ENCODE measurements at regions not wholly inside any gene's neighbourhood (a gene's known extent, or its start where the extent isn't known, plus 50 kb on each side); places are given as distances from the start of the nearest gene placed in this dataset.
"Not testable (repeated sequence)": the region's sequence is repeated elsewhere in the genome, so short reads cannot be mapped to it uniquely, and the experiment has no call there.

- intact Hi-C loops (cut with micrococcal nuclease): no loop called here
Measured at GRCh38 chr17:71572343-71572742, 548.5 kb upstream of the SOX9 start.

DNA sequence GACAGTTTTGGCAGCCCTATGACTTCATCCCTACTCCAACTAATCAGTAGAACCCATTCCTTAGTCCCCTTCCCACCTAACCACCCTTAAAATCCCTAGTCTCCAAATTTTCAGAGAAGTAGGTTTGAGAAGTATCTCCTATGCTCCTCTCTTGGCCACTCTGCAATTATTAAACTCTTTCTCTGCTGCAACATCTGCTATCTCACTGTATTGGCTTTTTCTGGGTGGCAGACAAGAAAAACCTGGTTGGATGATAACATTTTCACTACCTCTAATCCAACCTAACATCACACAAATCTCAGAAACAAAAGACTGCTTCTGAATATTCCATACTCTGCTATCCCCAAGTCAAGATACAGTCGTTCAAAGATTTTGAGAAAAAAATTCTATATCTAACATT lies 542.4 kb upstream of the SOX9 start:
- intact Hi-C loops (cut with micrococcal nuclease): no loop called here

- intact Hi-C loops (cut with micrococcal nuclease): no loop called here
Measured at GRCh38 chr17:71580220-71580619, 540.6 kb upstream of the SOX9 start.

DNA sequence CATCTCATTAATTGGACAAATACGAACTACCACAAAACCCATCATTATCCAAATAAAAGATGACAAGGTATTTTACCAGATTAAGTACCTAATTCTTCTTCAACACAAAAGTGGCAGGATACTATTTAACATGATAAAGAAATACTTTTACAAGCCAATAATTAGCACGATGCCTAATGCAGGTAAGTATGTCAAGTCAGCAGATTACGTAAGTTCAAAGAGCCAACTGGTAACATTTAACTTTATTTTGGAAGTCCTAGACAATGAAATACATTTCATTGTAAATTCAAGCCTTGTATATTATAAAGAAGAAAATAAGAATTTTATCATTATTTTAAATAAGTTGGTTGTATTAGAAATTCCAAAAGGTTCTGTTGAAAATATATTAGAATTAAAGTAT lies 535.3 kb upstream of the SOX9 start:
- intact Hi-C loops (cut with micrococcal nuclease): no loop called here

DNA sequence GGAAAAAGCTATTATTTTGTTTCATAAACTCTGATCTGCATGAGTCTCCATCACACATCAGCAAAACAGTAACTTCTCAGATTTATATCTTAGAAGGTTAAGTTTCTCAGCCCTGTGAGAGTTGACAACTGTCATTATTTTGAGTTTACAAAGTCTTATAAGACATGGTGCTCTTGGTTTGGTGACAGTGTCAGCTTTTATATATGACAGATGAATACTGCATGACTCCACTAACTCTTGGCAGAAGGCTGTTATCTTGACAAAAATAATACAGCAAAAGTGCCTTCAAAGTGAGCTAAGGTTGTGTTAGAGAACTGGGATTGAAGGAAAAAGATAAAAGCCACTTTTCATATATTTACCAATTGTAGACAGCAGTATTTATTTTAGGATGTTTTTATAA lies 528.4 kb upstream of the SOX9 start:
- intact Hi-C loops (cut with micrococcal nuclease): no loop called here

DNA sequence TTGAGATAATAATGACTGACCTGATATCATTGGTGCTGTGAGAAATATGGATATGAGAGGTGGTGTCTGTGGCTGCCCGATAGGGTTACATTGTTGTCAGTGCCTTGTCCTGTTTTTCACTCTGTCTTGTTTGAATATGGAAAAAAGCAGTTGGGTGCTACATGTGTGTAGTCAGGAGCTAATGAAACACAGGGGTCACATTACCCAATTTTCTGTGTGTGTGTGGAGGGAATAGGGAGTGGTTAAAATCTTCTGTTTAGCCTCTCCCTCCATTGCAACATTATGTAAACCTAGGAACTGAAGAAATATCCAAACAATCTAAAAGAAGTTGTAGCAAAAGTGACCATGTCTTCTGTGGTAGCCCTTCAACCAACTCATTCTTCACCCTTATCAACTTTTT lies 527.7 kb upstream of the SOX9 start:
- intact Hi-C loops (cut with micrococcal nuclease): no loop called here

DNA sequence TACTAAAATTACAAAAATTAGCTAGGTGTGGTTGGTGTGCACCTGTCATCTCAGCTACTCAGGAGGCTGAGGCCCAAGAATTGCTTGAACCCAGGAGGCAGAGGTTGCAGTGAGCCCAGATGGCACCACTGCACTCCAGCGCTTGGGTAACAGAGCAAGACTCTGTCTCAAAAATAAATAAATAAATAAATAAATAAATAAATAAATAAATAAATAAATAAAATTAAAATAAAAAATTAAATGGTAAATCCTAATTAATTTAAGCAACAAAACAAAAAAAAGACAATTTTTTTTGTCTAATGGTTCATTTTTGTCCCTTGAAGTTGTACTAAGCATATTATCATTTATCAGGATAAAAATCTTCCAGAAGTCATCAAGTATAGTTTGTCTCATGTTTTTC lies 521.2 kb upstream of the SOX9 start:
- intact Hi-C loops (cut with micrococcal nuclease): not testable (repeated sequence)

DNA sequence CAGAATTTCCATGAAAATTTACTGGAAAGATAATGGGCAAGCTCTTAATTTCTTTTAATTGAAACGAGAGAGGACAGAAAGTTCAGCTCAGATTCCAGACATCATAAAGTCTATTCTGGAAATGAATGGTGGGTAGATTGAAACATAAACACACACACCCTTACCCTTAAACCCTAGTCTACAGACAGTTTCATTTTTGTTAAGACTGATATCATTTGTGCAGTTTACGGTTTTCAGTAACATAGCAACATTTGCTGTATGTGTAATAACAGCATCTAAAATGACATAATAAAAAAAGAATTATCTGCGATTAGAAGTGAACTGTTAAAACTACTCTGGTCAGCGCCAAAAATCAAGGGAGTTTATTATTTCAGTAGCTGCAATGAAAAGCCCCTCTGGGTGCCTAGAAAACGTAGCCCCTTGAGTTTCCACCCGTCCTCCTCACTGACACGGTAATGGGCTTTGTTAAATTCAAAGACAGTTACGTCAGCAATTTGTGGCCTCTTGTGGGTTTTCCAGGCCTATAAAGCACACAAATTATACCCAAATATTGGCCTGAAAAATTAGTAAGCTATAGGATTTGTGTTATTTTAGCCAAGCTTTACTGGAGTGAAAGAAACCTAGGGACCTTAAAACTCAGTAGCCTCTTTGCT lies 520.6 kb upstream of the SOX9 start:
- intact Hi-C loops (cut with micrococcal nuclease): no loop called here

DNA sequence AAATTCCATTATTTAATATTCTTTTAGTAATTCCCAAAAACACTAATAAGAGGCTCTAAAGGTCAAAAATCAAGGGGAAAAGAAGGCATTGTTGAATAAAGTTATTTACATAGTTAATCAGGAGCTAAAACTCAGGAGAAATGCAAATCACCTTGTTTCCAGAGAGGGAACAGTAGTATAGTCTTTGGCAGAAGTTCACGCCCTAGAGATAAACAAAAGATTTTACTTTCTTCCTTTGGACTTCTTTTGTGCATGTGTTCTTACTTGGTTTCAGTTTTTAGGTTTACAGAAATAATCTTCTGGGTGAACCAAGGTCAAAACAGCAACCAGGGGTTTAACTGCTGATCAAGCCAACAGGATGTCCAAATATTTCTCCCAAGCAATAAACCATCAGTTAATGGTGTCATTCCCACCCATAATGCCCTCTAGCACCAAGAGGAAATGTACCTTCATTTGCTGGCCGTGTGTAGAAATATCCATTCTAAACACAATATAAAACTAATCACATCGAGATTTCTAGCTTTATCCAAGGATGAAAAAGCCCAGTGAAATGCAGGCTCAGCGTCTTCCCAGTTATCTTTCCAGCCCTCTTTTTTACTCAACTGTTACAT lies 518.8 kb upstream of the SOX9 start:
- intact Hi-C loops (cut with micrococcal nuclease): no loop called here

- intact Hi-C loops (cut with micrococcal nuclease): no loop called here
Measured at GRCh38 chr17:71613996-71614395, 506.8 kb upstream of the SOX9 start.

DNA sequence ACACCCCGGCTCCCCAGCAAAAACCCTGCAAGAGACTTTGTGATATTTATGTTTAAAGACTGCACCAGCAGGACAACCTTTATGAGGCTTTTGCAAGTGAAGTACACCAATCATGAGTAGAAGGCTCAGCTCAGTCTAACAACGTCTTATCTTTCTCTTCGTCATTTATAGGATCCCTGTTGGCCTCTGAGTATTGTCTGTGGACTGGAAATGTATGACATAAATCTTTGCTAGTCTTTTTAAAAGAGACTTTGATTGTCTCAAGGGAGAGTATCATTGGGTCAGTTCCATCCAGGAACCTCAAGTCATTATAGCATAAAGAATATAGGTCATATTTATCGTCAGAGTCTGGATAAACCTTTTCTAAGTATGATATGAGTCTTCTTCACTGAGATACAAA lies 505.0 kb upstream of the SOX9 start:
- intact Hi-C loops (cut with micrococcal nuclease): no loop called here

DNA sequence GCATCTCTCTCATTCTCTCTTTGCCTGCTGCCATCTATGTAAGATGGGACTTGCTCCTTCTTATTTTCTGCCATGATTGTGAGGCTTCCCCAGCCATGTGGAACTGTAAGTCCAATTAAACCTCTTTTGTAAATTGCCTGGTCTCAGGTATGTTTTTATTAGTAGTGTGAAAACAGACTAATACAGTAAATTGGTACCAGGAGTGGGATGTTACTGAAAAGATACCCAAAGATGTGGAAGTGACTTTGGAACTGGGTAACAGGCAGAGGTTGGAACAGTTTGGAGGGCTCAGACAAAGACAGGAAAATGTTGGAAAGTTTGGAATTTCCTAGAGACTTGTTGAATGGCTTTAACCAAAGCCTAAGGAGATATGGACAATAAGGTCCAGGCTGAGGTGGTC lies 503.1 kb upstream of the SOX9 start:
- intact Hi-C loops (cut with micrococcal nuclease): not testable (repeated sequence)

GRCh38 chr17:71625330-71625729 lies 495.5 kb upstream of the SOX9 start:
- intact Hi-C loops (cut with micrococcal nuclease): no loop called here

- intact Hi-C loops (cut with micrococcal nuclease): no loop called here
Measured at GRCh38 chr17:71628306-71628705, 492.5 kb upstream of the SOX9 start.

GRCh38 chr17:71631483-71631882 lies 489.3 kb upstream of the SOX9 start:
- intact Hi-C loops (cut with micrococcal nuclease): no loop called here

DNA sequence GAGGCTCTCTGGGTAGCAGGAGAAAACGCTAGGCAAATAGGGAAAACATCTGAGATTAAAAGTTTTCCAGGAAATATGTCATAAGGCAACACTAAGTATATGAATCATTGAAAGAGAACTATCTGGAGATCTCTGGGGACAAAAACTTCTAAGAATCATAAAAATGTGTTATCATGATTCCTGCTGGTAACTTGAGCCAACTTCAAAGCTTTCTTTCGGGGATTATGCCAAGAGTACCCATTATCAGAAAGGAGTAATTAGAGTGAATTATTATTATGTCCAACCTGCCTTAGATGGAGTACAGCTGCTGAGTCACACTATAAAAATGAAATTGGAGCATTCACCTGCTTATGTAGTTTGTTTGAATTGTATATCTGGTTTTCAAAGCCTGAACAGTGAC lies 488.5 kb upstream of the SOX9 start:
- intact Hi-C loops (cut with micrococcal nuclease): no loop called here

DNA sequence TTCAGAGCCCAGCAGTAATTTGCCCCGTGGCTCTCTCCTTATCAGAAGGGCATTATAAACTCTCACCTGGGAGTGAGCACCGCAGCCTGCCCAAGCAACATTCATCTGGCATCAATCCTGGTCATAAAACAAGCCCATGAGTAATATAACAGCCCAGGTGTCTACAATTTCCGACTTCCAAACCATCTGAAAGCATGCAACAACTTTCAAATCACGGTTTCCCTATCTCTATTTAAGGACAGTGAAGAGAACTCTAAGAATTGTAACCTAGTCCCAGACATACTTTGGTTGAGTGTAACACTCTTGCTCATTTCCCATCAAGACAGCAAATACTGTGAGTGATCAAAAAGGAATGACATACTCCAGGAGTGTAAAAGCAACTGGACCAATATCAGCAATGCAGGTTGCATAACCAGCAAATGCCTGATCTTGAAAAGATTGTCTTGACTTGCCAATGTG lies 487.4 kb upstream of the SOX9 start:
- intact Hi-C loops (cut with micrococcal nuclease): no loop called here

- intact Hi-C loops (cut with micrococcal nuclease): no loop called here
Measured at GRCh38 chr17:71634376-71634775, 486.4 kb upstream of the SOX9 start.

DNA sequence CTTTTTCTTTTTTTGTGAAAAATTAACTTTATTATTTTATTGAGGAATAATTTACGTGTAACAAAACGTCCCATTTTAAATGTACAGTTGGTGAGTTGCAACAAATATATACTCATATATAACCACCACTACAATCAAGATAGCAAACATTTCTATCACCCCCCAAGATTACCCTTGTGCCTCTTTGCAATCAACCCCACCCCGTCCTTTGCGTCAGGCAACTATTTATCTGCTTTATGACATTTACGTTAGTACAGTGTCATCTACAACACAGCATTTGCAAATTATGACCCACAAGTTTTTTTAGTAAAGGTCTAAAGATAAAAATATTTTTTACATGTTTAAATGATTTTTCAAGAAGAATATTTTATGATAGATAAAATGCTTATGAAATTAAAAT lies 485.6 kb upstream of the SOX9 start:
- intact Hi-C loops (cut with micrococcal nuclease): no loop called here

GRCh38 chr17:71636644-71637043 lies 484.2 kb upstream of the SOX9 start:
- intact Hi-C loops (cut with micrococcal nuclease): no loop called here

DNA sequence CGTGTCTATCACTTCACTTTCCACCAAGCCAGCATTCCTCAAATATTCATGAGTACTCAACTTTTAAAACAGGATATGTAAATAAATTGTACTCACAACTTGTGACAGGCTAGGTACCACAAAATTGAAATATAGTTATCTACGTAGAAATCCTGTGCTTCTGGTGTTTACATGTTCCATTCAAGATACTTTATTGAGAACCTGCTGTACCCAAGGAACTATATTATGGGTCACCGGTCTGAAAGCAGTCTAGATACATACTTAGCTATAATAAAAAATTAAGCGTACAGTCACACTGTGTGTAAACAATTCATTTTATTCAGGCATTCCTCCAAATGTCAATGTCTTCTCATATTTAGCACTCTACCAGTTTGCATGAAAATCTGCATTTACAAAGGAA lies 482.2 kb upstream of the SOX9 start:
- intact Hi-C loops (cut with micrococcal nuclease): no loop called here

GRCh38 chr17:71639865-71640264 lies 481.0 kb upstream of the SOX9 start:
- intact Hi-C loops (cut with micrococcal nuclease): no loop called here

DNA sequence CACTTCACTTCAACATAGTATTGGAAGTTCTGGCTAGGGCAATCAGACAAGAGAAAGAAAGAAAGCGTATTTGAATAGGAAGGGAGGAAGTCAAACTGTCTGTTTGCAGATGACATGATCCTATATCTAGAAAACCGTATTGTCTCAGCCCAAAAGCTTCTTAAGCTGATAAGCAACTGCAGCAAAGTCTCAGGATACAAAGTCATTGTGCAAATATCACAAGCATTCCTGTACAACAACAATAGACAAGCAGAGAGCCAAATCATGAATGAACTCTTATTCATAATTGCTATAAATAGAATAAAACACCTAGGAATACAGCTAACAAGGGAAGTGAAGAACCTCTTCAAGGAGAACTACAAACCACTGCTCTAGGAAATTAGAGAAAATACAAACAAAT lies 473.9 kb upstream of the SOX9 start:
- intact Hi-C loops (cut with micrococcal nuclease): not testable (repeated sequence)

GRCh38 chr17:71648342-71648741 lies 472.5 kb upstream of the SOX9 start:
- intact Hi-C loops (cut with micrococcal nuclease): not testable (repeated sequence)
